GM23338 (cell line): ENCODE measurements at regions not wholly inside any gene's neighbourhood (a gene's known extent, or its start where the extent isn't known, plus 50 kb on each side); places are given as distances from the start of the nearest gene placed in this dataset.

Experiments
- CREB1 ChIP-seq: fragments of 250-450 bp; sonication (Bioruptor Pico); IDR thresholded peaks from 2 replicates; pipeline ENCODE4 v1.5.0; 2020; ENCODE audit warnings: low read depth, mild to moderate bottlenecking, moderate library complexity
- CTCF ChIP-seq, 2 experiments: fragments of 200-600 bp in 1 of 2; sonication (generic) in 1 of 2; conservative IDR thresholded peaks; 2 replicates each; pipeline versions ENCODE4 v1.5.1 to v1.6.1; 2016 to 2017; ENCODE audit warnings: antibody characterized with exemption in 2 of 2, low read depth in 2 of 2, mild to moderate bottlenecking in 2 of 2, moderate library complexity in 1 of 2
- EZH2 ChIP-seq: fragments of 200-600 bp; sonication (generic); IDR thresholded peaks from one replicate; pipeline ENCODE4 v1.8.0; 2017; ENCODE audit warnings: antibody characterized with exemption, mild to moderate bottlenecking, low read depth; ENCODE audit not compliant: unreplicated experiment
- ZNF331 ChIP-seq: fragments of 250-450 bp; sonication (Bioruptor Pico); IDR thresholded peaks from 2 replicates; pipeline ENCODE4 v1.5.0; 2020; ENCODE audit warnings: low read depth, mild to moderate bottlenecking, moderate library complexity

GRCh38 chr13:87259479-87260083 lies 411.6 kb upstream of the SLITRK5 start:
- no peak for TF ChIP-seq EZH2
- no peak for TF ChIP-seq ZNF331 (CRISPR knock-in tag)
- peak; percentile 57 to 64 for TF ChIP-seq CTCF (conservative IDR thresholded peaks at IDR 0.05; ENCODE audit: low read depth in 2 of 2)
- no peak for TF ChIP-seq CREB1 (CRISPR knock-in tag)
